Neutrophil (primary cell): ENCODE measurements at regions not wholly inside any gene's neighbourhood (a gene's known extent, or its start where the extent isn't known, plus 50 kb on each side); places are given as distances from the start of the nearest gene placed in this dataset.

ENCODE experiments used
- H3K27ac ChIP-seq: fragments of 200-600 bp; sonication (generic); 2 replicates; pipeline ENCODE4 v1.5.1; 2016; ENCODE audit warnings: mild to moderate bottlenecking, moderate library complexity
- H3K27me3 ChIP-seq: fragments of 200-600 bp; sonication (generic); 2 replicates; pipeline ENCODE4 v1.6.0; 2016; ENCODE audit warnings: mild to moderate bottlenecking
- H3K36me3 ChIP-seq: fragments of 200-600 bp; sonication (generic); 2 replicates; pipeline ENCODE4 v1.5.1; 2017
- H3K4me1 ChIP-seq, 2 experiments: fragments of 200-600 bp in 1 of 2; sonication (generic) in 1 of 2; 1 replicate in 1 of 2; 2 replicates in 1 of 2; pipeline versions ENCODE4 v1.5.1 to v1.6.1; 2013 to 2016; ENCODE audit warnings: low read depth in 1 of 2, low read length in 1 of 2, mild to moderate bottlenecking in 1 of 2, moderate library complexity in 1 of 2; ENCODE audit not compliant: control insufficient read depth in 1 of 2, insufficient read depth in 1 of 2
- H3K4me3 ChIP-seq, 2 experiments: fragments of 200-600 bp in 1 of 2; sonication (generic) in 1 of 2; 1 replicate in 1 of 2; 2 replicates in 1 of 2; pipeline ENCODE4 v1.5.1; 2013 to 2016; ENCODE audit warnings: low read depth in 1 of 2, low read length in 1 of 2, mild to moderate bottlenecking in 1 of 2, moderate library complexity in 1 of 2
- H3K9me3 ChIP-seq: fragments of 200-600 bp; sonication (generic); 2 replicates; pipeline ENCODE4 v1.5.1; 2016
- TF ChIP-seq, protein P1 (sequence below): fragments of 200-600 bp; sonication (generic); IDR thresholded peaks from 2 replicates; pipeline ENCODE4 v1.5.1; 2016; ENCODE audit warnings: antibody characterized with exemption

DNA sequence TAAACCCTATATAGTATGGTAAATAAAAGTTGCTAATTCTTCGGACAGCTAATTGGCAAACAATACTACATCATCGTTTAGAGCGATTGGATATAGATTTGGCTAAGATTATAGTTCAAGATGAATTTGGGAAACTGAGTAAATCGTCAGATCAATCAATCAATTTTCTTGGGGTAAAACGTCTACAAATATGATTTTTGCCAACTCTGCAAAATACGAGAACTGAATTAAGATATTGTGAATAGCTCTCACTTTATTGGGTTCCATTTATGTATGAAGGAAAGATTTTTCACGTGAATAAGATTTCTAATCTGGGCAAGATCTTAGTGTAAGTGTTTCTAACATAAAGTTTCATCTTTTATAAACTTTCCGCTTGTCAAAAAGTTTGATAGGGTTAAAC, 132.9 kb upstream of the AGR3 start:
- TF ChIP-seq, protein P1, sequence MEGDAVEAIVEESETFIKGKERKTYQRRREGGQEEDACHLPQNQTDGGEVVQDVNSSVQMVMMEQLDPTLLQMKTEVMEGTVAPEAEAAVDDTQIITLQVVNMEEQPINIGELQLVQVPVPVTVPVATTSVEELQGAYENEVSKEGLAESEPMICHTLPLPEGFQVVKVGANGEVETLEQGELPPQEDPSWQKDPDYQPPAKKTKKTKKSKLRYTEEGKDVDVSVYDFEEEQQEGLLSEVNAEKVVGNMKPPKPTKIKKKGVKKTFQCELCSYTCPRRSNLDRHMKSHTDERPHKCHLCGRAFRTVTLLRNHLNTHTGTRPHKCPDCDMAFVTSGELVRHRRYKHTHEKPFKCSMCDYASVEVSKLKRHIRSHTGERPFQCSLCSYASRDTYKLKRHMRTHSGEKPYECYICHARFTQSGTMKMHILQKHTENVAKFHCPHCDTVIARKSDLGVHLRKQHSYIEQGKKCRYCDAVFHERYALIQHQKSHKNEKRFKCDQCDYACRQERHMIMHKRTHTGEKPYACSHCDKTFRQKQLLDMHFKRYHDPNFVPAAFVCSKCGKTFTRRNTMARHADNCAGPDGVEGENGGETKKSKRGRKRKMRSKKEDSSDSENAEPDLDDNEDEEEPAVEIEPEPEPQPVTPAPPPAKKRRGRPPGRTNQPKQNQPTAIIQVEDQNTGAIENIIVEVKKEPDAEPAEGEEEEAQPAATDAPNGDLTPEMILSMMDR = no peak
- Histone ChIP-seq H3K4me3 (no peak overlapping the region), H3K27ac (no peak overlapping the region), H3K4me1 (no peaks in the 10 kb centered on the region), H3K27me3 (no peaks in the 10 kb centered on the region), H3K9me3 (no peaks in the 10 kb centered on the region), H3K36me3 (no peaks in the 10 kb centered on the region)

DNA sequence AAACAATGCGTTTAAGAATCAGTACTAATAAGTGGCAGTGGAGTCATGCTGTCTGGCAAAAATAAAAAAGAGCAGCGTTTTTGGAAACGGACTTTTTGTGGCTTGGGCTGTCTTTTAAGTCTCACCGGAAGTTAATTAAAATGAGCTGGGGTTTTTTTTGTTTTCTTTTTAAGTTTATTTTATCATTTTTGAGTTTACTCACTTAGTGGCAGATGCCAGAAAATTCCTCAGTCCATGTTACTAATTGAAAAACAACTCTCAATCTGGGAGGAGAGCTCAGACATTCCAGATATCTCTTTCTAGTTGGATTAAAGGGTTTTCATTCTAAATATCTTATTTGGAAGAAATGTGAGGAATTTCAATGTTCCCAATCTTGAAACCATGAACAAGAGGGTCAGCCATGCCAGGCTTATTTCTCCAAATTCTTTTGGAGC, 133.8 kb upstream of the AGR3 start:
- Histone ChIP-seq H3K27me3 (no peaks in the 10 kb centered on the region), H3K36me3 (no peaks in the 10 kb centered on the region), H3K9me3 (no peaks in the 10 kb centered on the region), H3K27ac (no peak overlapping the region), H3K4me3 (no peak overlapping the region), H3K4me1 (no peaks in the 10 kb centered on the region)
- TF ChIP-seq, protein P1 = no peak

DNA sequence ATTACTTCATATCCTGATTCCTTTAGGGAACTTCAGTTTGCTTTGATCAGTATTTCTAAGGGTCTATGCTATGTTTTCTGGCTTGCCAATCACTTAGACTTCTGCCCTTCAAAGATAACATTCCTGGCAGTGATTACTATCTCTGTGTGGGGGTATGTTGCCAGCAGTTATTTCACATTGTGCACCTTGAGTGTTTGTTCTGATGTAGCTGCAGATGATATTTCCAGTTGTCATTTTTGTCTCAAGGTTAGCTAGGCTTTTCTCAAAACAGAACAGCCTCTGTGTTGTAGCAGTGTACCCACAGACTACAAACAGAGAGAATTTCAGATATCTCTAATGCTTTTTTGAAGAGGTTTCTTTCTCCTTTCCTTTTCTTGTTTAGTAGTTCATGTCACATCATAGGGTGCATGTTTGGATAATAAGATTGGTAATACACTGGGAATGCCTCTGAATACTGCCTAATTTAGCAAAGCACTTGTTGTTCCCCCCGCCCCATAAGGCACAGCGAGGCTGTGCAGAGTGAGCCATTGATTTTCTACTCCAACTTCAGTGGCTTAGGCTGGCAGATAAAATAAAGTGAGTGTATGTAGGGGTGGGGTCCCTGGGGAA, 134.7 kb upstream of the AGR3 start:
- Histone ChIP-seq H3K27ac (no peak overlapping the region), H3K27me3 (no peaks in the 10 kb centered on the region), H3K36me3 (no peaks in the 10 kb centered on the region), H3K4me3 (no peak overlapping the region), H3K9me3 (no peaks in the 10 kb centered on the region), H3K4me1 (no peaks in the 10 kb centered on the region)
- TF ChIP-seq, protein P1 = no peak

DNA sequence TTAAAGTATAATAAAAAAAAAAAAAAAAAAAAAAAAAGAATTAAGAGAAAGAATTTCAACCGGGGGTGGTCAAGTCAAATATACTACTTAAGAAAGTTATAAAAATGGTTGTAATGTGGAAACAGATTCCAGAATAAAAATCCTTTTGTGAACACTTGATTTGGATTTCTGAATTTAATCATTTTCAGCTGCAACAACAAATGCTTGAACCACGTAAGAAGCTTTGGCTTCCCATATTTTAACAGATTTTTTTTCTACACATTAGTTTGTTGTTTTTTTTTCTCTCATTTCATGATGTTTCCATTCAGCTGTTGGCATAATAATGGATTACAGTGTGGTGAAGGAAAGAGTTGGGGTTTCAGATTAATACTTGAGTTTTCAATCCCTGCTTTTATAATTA, 137.3 kb upstream of the AGR3 start:
- no peak overlapping the region for H3K27ac ChIP-seq
- TF ChIP-seq, protein P1 = no peak
- H3K4me1 ChIP-seq = no peaks in the 10 kb centered on the region

DNA sequence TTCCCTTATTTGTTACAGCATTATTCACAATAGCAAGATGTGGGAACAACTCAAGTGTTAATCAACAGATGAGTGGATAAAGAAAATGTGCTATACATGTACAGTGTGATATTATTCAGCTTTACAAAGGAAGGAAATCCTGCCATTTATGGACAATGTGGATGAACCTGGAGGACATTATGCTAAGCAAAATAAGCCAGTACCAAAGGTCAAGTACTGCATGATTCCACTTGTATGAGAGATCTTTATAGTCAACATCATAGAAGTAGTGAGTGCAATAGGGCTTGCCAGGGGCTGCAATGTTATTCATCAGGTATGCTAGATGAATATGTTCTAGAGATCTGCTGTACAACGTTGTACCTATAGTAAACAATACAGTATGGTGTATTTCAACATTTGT, 138.5 kb upstream of the AGR3 start:
- no peaks in the 10 kb centered on the region for H3K27me3 ChIP-seq
- TF ChIP-seq, protein P1 = no peak
- no peak overlapping the region for H3K4me3 ChIP-seq
- no peaks in the 10 kb centered on the region for H3K4me1 ChIP-seq
- no peaks in the 10 kb centered on the region for H3K36me3 ChIP-seq
- H3K27ac ChIP-seq = no peak overlapping the region
- H3K9me3 ChIP-seq = no peaks in the 10 kb centered on the region

More for the DNA sequence above, 137.3 kb upstream of the AGR3 start:
- no peaks in the 10 kb centered on the region for H3K27me3 ChIP-seq
- no peak overlapping the region for H3K4me3 ChIP-seq
- H3K9me3 ChIP-seq = no peaks in the 10 kb centered on the region
- H3K36me3 ChIP-seq = no peaks in the 10 kb centered on the region
